Colonic mucosa (tissue), 4 donors: ENCODE measurements at regions not wholly inside any gene's neighbourhood (a gene's known extent, or its start where the extent isn't known, plus 50 kb on each side); places are given as distances from the start of the nearest gene placed in this dataset.

Experiments used
- DNase-seq: peaks from one replicate; pipeline ENCODE4 v3.0.0-alpha.2; 2020
- H3K27ac ChIP-seq: fragments of 200-600 bp; one replicate; pipeline ENCODE4 v1.8.0; 2021
- H3K27me3 ChIP-seq: fragments of 200-600 bp; one replicate; pipeline ENCODE4 v1.8.0; 2021
- H3K36me3 ChIP-seq: fragments of 200-600 bp; one replicate; pipeline ENCODE4 v1.8.0; 2021
- H3K4me1 ChIP-seq: fragments of 200-600 bp; one replicate; pipeline ENCODE4 v1.8.0; 2021; ENCODE audit warnings: mild to moderate bottlenecking
- H3K4me3 ChIP-seq: fragments of 200-600 bp; one replicate; pipeline ENCODE4 v1.8.0; 2021
- H3K9ac ChIP-seq, 2 donors: one replicate each; pipeline ENCODE4 v1.7.0; 2013; ENCODE audit warnings: control low read depth in 2 of 2, low read depth in 2 of 2, low read length in 2 of 2
- H3K9me3 ChIP-seq: fragments of 200-600 bp; one replicate; pipeline ENCODE4 v1.8.0; 2021
- intact Hi-C: fragments of 100-400 bp; cut with DNase I; formaldehyde crosslinking; loops from one replicate; pipeline ENCODE4 v1.14.1; 2022
- TF ChIP-seq, protein P1 (sequence below): fragments of 200-600 bp; IDR thresholded peaks from one replicate; pipeline ENCODE4 v1.8.0; 2022; ENCODE audit warnings: antibody characterized with exemption, mild to moderate bottlenecking
- donor health status: healthy.
- donor health status: DM: no; HTN: no; CAD: no.
- donor health status: DM: no; HTN: no; CAD: no.

DNA sequence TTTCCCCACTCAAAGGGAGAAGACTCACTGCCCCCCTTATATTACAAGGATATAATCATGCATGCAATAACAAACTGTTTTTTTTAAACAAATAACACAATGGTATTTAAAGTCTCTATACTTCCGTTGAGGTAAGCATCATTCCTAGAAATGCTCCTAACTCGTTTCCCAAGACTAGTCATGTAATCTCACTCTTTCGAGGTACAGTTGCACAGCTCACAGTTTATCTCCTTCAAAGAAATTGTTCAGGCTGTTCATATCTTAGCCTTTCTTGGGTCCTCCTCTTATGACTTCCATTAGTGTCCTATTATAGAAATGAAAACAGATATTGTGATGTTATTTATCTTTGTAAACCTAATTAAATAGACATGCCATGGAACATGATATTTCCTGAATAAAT lies 705.0 kb downstream of the KCNT2 start:
- H3K4me3 ChIP-seq, result no peak overlapping the region
- DNase-seq, result no peak
- no peak overlapping the region for H3K27ac ChIP-seq
- H3K36me3 ChIP-seq, result no peaks in the 10 kb centered on the region
- no peaks in the 10 kb centered on the region for H3K27me3 ChIP-seq
- no peaks in the 10 kb centered on the region for H3K4me1 ChIP-seq
- H3K9ac ChIP-seq, result no peak overlapping the region
- H3K9me3 ChIP-seq, result no peaks in the 10 kb centered on the region
- TF ChIP-seq, protein P1, sequence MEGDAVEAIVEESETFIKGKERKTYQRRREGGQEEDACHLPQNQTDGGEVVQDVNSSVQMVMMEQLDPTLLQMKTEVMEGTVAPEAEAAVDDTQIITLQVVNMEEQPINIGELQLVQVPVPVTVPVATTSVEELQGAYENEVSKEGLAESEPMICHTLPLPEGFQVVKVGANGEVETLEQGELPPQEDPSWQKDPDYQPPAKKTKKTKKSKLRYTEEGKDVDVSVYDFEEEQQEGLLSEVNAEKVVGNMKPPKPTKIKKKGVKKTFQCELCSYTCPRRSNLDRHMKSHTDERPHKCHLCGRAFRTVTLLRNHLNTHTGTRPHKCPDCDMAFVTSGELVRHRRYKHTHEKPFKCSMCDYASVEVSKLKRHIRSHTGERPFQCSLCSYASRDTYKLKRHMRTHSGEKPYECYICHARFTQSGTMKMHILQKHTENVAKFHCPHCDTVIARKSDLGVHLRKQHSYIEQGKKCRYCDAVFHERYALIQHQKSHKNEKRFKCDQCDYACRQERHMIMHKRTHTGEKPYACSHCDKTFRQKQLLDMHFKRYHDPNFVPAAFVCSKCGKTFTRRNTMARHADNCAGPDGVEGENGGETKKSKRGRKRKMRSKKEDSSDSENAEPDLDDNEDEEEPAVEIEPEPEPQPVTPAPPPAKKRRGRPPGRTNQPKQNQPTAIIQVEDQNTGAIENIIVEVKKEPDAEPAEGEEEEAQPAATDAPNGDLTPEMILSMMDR, result no peak
- intact Hi-C loops, result no loop called here

DNA sequence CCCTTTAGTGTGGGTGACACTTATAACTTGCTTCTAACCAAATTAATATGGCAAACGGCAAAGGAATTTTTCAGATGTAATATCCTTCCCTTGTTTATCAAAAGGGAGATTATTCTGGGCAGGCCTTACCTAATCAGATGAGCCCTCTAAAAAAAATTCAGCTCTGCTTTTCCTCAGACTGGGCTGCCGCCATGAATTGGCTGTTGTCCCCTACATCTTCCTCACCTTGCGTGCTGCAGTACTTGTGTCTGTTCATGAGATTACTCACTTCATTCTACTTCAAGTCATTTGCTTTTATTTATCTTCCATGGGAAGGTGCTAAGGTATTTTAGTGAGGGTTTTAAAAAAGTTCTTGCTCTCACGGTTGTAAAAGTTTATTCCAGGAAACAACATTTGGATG lies 705.5 kb downstream of the KCNT2 start:
- no peak overlapping the region for H3K9ac ChIP-seq
- no peaks in the 10 kb centered on the region for H3K27me3 ChIP-seq
- H3K4me1 ChIP-seq, result no peaks in the 10 kb centered on the region
- H3K9me3 ChIP-seq, result no peaks in the 10 kb centered on the region
- TF ChIP-seq, protein P1, result no peak
- no peak overlapping the region for H3K4me3 ChIP-seq
- no peak overlapping the region for H3K27ac ChIP-seq
- DNase-seq, result no peak
- intact Hi-C loops, result no loop called here
- H3K36me3 ChIP-seq, result no peaks in the 10 kb centered on the region

DNA sequence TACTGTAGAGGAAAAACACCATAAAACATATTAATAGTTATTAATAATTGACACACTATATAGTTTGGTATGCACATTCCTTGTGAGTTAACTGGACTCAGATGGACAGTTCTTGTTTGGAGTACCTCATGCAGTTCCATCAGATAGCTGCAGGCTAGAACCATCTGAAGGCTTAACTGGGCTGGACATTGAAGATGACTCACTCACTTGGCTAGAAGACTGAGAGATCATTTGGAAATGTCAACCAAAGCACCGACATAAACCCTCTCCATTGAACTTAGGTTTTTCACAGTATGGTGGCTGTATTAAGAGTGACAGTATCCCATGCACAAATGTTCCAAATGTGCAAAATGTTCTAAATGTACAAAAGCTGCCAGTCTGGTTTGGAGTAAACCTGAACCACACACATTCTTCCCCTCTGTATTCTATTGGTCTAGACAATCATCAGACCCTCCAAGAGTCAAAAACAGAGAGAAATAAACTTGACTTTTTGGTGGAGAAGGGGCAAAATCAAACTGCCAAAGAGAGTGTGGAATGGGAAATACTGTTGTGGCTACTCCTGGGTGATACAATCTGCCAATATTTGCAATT lies 708.4 kb downstream of the KCNT2 start:
- TF ChIP-seq, protein P1, result no peak
- intact Hi-C loops, result no loop called here
- DNase-seq, result no peak
- Histone ChIP-seq H3K4me1 (no peaks in the 10 kb centered on the region), H3K36me3 (no peaks in the 10 kb centered on the region), H3K27me3 (no peaks in the 10 kb centered on the region), H3K27ac (no peak overlapping the region), H3K9me3 (no peaks in the 10 kb centered on the region), H3K9ac (no peak overlapping the region), H3K4me3 (no peak overlapping the region)

DNA sequence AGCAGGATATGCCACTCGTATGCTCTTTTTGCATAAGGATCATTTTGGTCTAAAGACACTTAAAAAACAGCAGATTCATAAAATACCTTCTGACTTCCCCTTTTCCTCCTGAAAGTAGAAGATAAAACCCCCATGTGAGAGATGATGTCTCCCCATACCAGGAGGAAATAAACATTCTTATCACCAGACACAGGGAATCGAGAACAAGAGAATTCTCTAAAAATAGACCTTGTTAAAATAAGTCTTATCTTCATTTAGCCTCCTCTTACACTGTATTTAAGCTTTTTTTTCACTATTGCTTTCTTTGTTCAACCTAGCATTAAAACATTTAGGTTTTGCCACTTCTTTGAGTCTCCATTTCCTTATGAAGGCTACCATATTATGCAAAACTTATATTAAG lies 709.3 kb downstream of the KCNT2 start:
- Histone ChIP-seq H3K9ac (no peak overlapping the region), H3K36me3 (no peaks in the 10 kb centered on the region), H3K4me1 (no peaks in the 10 kb centered on the region), H3K27me3 (no peaks in the 10 kb centered on the region), H3K9me3 (no peaks in the 10 kb centered on the region), H3K27ac (no peak overlapping the region), H3K4me3 (no peak overlapping the region)
- DNase-seq, result no peak
- TF ChIP-seq, protein P1, result no peak
- intact Hi-C loops, result no loop called here

DNA sequence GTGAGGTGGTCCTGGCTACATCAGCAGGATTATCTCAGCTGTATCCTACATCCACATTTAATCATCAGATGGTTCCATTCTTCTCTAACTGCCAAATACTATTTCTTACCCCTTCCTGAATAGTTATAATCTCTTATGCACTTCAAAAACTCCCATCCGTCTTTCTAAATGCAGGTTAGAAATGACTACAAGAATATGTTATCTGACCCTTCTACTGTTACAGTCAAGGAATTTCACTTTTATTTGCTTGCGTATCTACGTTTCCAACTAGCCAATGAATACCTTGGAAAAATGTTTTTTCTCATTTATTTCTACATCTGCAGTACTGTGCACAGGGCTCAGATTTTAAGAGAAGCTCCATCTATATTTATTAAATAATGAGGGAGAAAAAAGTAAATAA lies 709.9 kb downstream of the KCNT2 start:
- TF ChIP-seq, protein P1, result no peak
- Histone ChIP-seq H3K9me3 (no peaks in the 10 kb centered on the region), H3K4me1 (no peaks in the 10 kb centered on the region), H3K36me3 (no peaks in the 10 kb centered on the region), H3K27me3 (no peaks in the 10 kb centered on the region), H3K27ac (no peak overlapping the region), H3K4me3 (no peak overlapping the region), H3K9ac (no peak overlapping the region)
- intact Hi-C loops, result no loop called here
- no peak for DNase-seq
